GM19395 (cell line): ENCODE measurements at regions not wholly inside any gene's neighbourhood (a gene's known extent, or its start where the extent isn't known, plus 50 kb on each side); places are given as distances from the start of the nearest gene placed in this dataset.

Source experiments
- ATAC-seq: cut with Tn5 transposase; IDR thresholded peaks from one replicate; pipeline ENCODE4 v1.9.1; 2021; ENCODE audit warnings: mild to moderate bottlenecking, moderate library complexity; ENCODE audit not compliant: unreplicated experiment

DNA sequence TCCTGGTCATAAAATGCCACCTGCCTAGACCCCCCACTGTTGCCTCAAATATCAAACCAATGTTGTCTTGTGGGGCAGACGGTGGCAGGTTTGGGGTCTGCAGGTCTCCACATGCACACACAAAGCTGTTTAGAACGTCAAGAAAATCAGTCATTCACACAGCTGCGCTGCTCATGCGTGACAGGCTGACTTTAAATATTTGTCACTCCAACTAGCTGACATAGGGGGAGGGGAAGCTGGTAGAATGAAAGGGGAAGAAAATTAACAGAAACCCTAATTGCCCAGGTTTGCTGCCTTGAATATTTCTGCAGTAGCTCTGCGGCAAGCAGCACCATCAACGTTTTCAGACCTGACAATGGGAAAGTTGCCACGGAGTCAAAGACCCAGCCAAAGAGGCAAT lies 201.8 kb downstream of the ABHD5 start:
- peak; percentile 81 for ATAC-seq

DNA sequence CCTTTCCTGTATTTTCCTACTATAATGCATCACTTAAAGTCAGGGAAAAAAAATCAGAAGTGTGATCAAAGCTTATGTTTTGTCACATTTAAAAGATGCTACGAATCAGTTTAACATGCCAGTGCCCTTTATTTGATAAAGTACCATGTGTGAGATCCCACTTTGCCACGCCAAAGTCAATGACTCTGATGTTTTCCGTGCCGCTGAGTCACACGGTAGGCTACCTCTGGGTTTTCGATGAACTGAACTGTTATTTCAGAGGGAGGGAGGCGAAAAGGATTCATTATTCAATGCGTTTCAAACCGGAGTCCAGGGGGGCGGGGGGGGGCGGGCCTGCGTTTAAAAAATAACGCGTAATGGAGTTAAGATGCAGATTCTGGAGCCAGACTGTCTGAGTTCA lies 203.0 kb downstream of the ABHD5 start:
- no peak for ATAC-seq

DNA sequence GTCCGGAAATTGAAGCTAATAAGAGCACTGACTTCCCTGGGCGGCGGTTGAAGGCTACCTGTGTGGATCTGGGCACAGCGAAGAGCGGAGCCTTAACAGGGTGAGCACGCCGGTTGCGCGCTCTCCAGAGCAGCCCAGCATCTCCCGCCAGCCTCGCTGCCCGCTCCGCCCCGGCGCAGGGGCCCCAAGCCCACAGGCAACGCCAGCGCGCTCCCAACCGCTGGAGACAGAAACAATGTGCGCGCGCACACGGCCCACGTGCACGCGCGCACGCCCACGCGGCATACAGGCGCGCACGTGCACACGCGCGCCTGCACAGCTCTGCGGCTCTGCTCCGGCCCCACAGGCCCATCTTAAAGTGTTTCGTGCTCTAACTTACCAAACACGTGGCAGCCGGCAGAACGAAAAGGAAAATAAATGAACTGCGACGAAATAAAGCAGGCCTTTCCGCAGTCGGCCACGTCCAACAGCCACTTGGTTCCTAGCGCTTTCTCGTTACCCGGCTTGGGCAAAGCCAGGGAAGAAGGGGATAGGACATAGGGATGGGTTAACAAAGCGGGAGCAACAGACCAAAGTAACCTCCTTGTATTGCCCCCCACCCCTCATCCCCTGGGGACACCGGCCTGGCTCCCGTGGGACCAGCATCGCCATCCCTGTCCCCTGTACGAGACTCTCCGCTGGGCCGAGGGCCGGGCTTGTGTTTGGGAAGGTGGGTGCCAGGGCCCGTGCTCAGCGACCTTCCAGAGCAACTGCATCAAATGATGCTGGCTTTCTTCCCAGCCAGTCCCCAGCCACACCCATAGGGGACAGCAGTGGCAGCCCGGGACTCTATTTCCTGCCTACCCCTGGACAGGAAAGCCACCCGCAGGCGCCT lies 203.7 kb downstream of the ABHD5 start:
- ATAC-seq, result no peak

DNA sequence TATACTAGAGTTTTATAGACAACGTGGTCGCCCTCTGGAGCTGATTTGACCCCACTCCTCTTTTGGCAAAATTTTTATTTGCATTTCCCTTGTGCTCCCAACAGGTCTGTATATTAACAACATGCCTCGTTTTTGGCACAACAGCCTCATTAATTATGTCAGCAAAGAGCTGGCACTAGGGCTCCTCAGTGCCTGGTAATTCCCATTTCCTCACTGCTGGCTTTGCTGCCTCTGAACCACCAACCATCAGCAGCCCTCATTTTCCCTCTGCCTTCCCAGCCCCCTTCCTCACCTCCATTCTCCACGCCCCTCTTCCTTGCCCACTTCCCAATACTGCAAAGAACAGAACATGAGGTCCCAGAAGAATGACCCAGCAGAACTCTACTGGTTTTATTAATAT lies 204.8 kb downstream of the ABHD5 start:
- no peak for ATAC-seq

DNA sequence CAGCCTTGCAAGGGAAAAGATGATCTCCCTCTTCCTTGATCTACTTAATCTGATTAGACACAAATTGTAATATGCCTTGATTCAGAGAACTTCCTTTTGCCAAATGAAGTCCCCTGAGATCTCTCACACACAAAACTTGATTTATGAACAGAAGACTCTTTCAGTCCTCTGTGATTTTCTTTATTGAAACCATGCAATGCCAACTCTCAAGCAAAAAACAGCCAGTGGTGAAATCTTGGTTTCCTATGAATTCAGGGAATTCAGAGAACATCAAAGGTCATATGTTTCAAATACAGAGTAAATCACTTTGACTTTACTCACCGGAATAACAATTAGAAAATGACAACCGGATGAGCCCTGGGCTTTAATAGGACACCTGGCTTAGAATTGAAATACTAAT lies 211.7 kb downstream of the ABHD5 start:
- no peak for ATAC-seq

DNA sequence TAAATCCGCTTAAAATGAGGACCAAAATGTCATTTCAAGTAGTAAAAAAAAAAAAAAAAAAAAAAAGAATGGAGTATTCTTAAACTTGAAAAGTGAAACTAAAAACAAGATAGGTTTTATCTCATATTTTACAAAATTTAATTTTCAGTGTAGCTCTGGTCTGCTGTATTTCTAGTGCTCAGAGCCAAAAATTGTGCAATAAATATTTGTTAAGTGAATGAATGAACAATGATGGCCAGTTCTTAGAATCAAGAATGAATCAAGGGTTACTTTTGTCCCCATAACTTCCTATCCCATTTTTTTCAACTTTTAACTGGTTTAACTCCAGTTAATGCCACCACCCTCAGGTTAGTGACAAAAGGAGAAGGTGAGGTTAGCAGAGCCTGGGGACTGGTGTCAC lies 214.4 kb downstream of the ABHD5 start:
- no peak for ATAC-seq

DNA sequence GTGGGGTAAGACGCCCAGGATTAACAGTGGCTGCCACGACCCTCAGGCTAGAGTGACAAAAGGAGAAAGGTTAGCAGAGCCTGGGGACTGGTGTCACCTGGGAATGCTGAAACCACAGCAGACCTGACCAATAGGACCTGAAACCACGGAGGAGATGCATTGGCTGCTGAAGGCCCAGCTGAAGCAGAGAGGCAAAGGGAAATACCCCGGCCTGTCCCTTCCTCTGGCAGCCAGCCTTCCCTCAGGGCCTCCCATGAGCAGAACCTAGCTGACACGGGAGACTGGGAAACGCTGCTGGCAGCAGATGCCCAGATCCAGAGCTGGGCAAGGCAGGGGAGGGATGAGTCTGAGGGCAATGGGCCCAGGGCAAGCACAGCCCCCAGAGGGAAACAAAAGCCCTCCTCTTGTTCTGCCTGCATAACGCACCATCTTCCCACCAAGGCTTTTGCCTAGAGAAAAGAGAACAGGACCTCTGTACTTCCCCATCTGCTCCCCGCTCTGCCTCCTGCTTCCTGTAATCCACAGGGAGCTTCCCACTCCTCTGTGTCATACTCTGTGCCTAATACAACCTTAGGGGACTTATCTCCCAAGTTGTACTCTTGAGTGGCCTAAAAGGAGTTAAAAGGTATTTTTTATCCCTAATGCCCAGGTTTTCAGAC lies 216.2 kb downstream of the ABHD5 start:
- peak; percentile 44 for ATAC-seq

DNA sequence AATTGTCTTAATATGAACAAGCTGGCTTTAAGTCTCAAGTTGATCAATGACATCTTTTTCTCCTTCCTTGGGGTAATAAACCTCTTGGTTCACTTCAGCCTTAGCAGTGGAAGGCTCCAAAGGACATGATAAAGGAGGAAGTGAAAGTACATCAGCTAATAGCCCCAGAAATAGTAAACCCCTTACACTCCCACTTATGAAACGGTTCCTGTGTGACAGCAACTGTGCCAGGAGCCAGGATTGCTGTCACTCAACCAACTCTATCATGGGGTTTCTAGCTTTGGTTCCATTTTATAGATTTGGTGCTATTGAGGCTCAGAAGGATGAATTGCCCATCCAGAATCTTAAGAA lies 216.7 kb downstream of the ABHD5 start:
- ATAC-seq, result peak; percentile 96

DNA sequence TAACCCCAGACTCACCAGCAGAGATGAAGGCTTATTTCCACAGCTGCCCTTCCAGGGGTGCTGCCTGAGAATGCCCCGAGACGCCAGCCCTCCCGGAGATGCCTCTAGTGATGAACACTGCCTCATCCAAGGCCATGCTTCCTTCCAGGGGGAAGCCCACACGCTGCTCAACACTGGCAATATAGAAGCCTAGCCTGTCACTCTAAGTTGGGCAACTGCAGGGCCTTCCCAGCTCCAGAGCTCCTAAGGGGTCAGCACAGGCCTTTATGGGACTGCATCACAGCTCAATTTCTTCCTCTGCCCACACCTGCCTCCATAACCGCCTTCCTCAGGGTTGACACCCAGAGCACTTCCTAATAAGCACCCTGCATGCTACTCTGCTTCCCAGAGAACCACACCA lies 217.7 kb downstream of the ABHD5 start:
- no peak for ATAC-seq

DNA sequence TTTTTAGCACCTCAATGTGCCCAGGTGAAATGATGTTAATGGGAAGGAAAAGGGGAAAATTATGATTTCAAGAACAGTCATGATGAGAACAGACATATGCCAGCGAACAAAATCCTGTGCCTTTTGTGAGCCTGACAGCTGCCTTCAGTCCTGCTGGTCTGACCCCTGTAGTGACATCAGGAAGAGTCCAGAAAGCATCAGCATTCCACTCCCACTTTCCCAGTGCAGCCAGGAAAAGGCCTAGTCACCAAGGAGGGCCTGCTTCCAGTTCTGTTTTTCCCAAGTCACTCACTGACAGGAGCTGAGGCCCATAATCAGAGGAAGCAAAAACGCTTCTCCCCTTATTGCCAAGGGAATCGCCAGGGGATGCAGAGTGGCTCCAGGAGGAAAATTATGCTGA lies 218.4 kb downstream of the ABHD5 start:
- no peak for ATAC-seq

DNA sequence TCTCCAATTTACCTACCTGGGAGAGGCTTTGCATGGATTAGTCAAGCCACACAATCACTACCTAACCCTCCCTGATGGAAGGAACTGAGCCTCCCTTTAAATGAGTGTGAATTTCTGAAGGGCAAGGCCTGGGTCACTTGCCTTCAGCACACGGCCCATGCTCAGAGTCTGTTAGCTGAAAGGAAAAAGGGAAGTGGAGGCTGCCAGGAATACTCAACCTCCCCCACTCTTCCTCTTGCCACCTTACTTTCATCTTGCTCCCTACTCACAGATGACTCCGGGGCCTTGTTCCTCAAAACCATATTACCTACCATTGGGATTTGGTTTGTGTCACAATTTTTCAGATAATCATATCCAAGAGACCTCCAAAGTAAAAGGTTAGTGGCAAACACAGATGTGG lies 220.0 kb downstream of the ABHD5 start:
- no peak for ATAC-seq

DNA sequence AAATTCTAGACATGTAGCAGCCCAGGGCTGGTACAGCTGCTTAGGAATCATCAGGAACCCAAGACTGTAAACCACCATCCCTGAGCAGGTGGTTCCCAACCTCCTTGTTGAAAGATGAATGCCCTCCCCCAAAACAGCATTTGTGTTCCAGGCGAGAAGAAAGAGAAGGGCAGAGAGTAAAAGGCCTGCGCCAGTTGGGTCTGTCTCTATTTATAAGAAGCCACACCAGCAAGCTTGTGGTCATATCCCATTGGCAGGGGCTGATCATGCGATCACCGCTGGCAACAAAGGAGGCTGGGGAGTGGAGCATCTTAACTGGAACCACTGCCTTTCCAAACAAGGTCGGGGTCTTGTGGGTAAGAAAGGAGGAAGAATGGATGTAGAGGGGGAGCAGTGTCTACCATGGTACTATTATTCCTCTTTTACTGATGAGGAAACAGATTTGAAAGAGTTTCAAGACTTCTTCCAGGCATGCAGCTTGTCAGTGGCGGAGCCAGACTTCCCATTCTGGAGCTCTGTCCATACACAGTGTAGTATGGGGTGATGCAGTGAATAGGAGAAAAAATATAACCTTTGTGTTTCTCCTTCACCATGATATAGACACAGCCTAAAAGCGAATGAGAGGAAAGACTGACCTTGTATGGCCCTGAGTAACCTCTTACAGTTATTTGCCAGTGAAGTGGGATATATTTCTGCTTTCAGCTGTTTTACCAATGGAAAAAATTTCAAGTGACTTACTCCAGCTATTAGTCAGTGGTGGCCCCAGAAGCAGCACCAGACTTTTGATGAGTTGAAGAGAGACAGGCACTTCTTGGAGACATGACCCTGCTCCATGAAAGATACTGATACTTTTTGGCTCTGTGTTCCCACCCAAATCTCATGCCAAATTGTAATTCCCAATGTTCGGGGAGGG lies 222.6 kb downstream of the ABHD5 start:
- no peak for ATAC-seq

DNA sequence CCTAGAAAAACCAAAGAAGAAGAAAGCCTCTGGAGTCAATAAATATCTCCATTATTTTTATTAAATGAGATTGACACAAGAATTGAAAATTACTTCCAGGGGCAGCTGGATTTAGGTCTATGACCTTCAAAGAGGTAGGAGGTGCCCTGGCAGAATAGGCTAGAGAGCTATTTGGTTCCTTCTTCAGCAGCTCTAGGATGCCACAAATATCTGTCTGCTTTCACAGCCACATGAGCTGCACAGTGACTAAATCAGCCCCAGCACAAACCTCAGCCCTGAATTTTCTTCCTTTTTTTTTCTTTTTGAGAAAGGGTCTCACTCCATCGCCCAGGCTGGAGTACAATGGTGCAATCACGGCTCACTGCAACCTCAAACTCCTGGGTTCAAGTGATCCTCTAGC lies 223.5 kb downstream of the ABHD5 start:
- no peak for ATAC-seq

DNA sequence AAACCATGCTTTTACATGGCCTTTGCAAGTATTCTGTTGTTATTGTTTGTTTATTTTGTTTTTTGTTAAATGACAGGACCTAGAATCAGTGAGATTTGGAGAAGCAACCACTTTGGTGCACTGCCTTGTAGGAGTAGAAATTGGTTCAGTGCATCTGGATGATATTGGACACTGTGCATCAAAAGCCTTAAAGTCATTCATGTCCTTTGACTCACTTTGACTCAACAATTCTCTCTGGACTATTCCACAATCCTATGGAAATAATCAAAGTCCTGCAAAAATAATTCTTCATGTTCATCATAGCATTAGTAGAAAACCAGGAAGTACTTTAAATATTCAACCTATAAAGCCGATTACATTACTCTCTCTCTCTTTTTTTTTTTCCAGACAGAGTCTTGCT lies 224.8 kb downstream of the ABHD5 start:
- no peak for ATAC-seq

DNA sequence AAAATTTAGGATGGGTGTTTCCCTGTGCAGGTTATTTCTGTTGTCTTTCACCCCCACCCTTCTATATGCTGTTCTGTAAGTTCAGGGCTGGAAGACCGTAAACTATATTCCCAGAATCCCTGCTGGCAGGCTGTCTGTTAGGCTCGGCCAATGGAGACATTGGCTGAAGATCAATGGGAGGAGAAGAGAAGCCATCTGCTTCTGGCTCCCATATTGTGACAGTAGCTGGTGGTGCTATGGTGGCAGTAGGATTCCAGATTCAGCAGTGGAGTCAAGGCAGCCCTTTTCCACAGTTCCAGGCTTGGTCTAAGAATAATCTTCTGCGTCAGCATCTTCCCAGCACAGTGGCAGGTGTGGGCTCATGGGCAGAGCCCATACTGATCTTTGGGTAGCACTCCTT lies 226.6 kb downstream of the ABHD5 start:
- no peak for ATAC-seq

DNA sequence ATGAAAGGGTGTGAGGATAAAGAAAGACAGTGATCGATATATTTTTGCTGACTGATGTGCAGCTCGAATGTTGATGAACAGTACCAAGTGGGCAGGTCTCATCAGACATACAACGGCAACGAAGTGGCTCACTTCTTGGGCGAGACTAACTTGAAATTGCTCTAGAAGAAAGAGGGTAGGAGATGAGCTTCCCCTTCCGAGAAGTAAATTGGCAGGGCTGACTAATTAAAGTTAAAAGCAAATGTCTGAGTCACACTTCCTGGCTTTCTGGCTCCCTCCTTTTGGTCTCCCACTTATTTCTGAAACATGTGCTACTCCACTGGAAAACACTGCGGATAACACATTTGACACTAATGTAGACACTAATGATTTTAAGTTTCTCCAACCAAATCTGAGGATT lies 228.3 kb downstream of the ABHD5 start:
- no peak for ATAC-seq

DNA sequence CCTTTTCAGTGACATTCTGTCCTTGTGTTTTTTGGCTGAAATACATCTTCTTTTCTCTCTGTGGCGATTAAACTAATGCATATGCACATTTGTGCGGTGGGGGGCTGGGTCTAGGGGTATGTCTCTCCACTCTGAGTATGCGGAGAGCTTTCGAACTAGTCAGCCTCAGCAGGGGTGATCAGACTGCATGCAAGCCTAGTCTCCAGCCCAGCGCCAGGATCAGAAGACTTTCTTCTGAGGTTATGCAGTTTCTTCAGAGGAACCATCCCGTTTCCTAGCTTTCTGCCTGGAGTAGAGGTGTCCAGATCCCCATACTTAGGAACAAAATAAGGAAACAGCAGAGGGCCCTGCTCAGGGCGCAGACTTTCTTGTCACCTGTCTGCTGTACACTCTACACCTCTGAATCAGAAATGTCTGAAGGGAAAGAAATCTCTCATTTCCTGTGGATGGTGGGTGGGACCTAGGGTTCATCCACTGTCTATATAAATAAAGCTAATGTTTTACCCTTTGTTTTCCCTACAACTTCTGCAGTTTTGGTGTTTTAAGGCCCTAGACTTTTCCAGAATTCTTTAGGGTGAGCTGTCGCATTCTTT lies 230.4 kb downstream of the ABHD5 start:
- ATAC-seq, result no peak

DNA sequence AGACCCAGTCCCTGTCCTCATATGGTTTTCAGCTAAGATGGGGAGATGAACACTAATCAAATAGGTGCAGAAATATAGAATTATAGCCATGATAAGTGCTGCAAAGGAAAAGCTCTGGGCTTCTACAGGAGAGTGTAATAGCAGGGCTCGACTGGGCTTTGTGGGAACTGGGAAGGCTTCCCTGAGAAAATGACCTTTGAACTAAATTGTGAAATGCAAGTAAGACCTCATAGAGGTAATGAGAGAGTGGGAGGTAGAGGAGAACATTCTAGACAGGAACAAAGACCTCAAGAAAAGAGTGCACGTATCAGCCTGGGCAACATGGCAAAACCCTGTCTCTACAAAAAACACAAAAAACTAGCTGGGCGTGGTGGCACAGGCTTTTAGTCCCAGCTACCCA lies 231.6 kb downstream of the ABHD5 start:
- no peak for ATAC-seq

DNA sequence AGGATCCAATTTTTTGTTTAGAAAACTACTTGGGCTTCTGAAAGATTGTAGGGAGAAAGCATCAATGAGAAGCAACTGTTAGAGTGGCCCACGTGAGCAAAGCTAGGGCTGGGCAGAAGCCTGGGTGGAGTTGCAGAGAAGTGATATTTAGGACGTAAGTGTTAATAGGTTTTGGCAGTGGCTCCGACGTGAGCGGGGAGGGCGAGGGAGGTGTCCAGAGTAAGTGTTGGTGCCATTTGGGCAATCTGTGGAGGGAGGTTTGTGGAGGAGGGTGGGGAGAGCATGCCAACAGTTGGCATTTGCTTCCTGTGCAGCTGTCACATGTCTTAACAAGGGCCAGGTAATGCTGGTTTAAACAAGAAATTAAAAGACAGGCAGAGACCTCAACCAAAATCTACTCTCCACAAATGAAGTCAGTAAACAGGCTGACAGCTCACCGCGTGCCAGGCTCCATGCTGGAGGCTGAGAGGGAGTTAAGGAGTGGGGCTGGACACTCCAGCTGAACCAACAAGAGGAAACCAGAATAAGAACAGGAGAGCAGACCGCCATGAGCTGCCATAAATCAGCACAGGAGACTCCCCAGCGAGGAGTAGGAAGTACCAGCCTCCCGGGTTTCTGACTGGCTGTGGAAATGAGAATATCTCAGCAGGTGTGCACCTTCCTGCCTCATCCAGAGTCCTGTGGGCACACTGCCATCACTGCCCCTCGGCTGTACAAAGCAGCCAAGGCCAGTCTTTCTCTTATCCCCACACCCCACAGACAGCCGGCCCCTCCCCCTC lies 232.6 kb downstream of the ABHD5 start:
- ATAC-seq, result no peak

DNA sequence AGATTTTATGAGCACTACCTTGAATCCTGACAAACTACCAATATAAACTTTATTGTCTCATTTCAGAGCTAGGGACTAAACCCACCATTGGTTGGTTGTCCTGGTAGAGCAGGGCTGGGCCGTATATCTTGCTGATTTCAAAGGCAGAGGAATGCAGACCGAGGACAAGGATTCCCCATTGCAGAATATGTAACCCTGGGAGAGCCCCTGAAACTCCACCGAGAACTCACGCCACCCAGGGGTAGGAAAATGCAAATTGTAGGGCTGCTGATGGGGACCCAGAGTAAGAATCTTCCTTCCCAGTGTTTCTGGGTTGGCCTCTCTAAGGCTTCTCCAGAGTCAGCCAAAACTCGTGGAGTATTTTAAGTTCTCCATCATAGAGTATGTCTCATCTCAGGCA lies 235.3 kb downstream of the ABHD5 start:
- no peak for ATAC-seq
